CD14-positive monocyte (primary cell): ENCODE measurements at regions not wholly inside any gene's neighbourhood (a gene's known extent, or its start where the extent isn't known, plus 50 kb on each side); places are given as distances from the start of the nearest gene placed in this dataset.

ENCODE experiments used
- DNase-seq, 3 donors: peaks; one replicate each; pipeline ENCODE4 v3.0.0-alpha.2; 2011 to 2022
- H2AFZ ChIP-seq: 2 replicates; pipeline ENCODE4 v1.6.0; 2012; ENCODE audit warnings: mild to moderate bottlenecking, low read depth, low read length, inconsistent platforms; ENCODE audit not compliant: insufficient read depth, poor library complexity, severe bottlenecking
- H3K27ac ChIP-seq, 2 donors: 1 replicate in 1 of 2; 2 replicates in 1 of 2; pipeline ENCODE4 v1.5.1; 2012 to 2013; ENCODE audit warnings: low read length in 2 of 2, control low read depth in 1 of 2, inconsistent platforms in 1 of 2, low read depth in 1 of 2, mild to moderate bottlenecking in 1 of 2
- H3K27me3 ChIP-seq, 2 donors: one replicate each; pipeline versions ENCODE4 v1.6.0 to v1.6.1; 2011 to 2013; ENCODE audit warnings: low read length in 2 of 2; ENCODE audit not compliant: control insufficient read depth in 2 of 2, insufficient read depth in 2 of 2
- H3K36me3 ChIP-seq, 2 donors: replicated peaks in 1 of 2; 1 replicate in 1 of 2; 2 replicates in 1 of 2; pipeline versions ENCODE4 v1.5.1 to v1.6.1; 2012 to 2013; ENCODE audit warnings: low read length in 2 of 2, control low read depth in 1 of 2, inconsistent platforms in 1 of 2, mild to moderate bottlenecking in 1 of 2; ENCODE audit not compliant: insufficient read depth in 2 of 2, control insufficient read depth in 1 of 2
- H3K4me1 ChIP-seq, 2 donors: 1 replicate in 1 of 2; 2 replicates in 1 of 2; pipeline versions ENCODE4 v1.5.1 to v1.6.1; 2012 to 2013; ENCODE audit warnings: low read length in 2 of 2, control low read depth in 1 of 2, inconsistent platforms in 1 of 2, mild to moderate bottlenecking in 1 of 2, moderate library complexity in 1 of 2; ENCODE audit not compliant: insufficient read depth in 2 of 2, control insufficient read depth in 1 of 2
- H3K4me2 ChIP-seq: replicated peaks from 2 replicates; pipeline ENCODE3; 2012; ENCODE audit warnings: low read length, moderate library complexity, mild to moderate bottlenecking; ENCODE audit not compliant: poor library complexity, severe bottlenecking; ENCODE audit errors: extremely low read depth
- H3K4me3 ChIP-seq, 3 experiments: fragments of 200-600 bp in 1 of 3; sonication (generic) in 1 of 3; replicated peaks in 1 of 3; 1 replicate in 2 of 3; 2 replicates in 1 of 3; pipeline ENCODE4 v1.5.1; 2011 to 2013; ENCODE audit warnings: low read length in 3 of 3, mild to moderate bottlenecking in 3 of 3, control low read depth in 2 of 3, low read depth in 2 of 3, inconsistent platforms in 1 of 3, moderate library complexity in 1 of 3
- H3K79me2 ChIP-seq: 2 replicates; pipeline ENCODE4 v1.6.0; 2012; ENCODE audit warnings: mild to moderate bottlenecking, control low read depth, inconsistent platforms, low read length, moderate library complexity; ENCODE audit not compliant: insufficient read depth
- H3K9ac ChIP-seq: 2 replicates; pipeline ENCODE4 v1.6.0; 2017; ENCODE audit warnings: low read length, mild to moderate bottlenecking; ENCODE audit not compliant: insufficient read depth, poor library complexity, severe bottlenecking
- H3K9me3 ChIP-seq, 2 donors: replicated peaks in 1 of 2; 1 replicate in 1 of 2; 2 replicates in 1 of 2; pipeline versions ENCODE4 v1.5.1 to v1.6.1; 2012 to 2013; ENCODE audit warnings: low read length in 2 of 2, control low read depth in 1 of 2; ENCODE audit not compliant: control insufficient read depth in 1 of 2, insufficient read depth in 1 of 2
- H4K20me1 ChIP-seq: 2 replicates; pipeline ENCODE4 v1.6.0; 2012; ENCODE audit warnings: mild to moderate bottlenecking, low read length, control low read depth, moderate library complexity; ENCODE audit not compliant: insufficient read depth
- H3K27ac Mint-ChIP-seq, 7 donors: one replicate each; pipeline ENCODE4 v1.8.0; 2020; ENCODE audit warnings: mild to moderate bottlenecking in 7 of 7, mixed read lengths in 7 of 7, moderate library complexity in 6 of 7, inconsistent platforms in 2 of 7
- H3K27me3 Mint-ChIP-seq, 3 donors: one replicate each; pipeline ENCODE4 v1.8.0; 2021 to 2022; ENCODE audit warnings: low read depth in 3 of 3, mild to moderate bottlenecking in 3 of 3, mixed read lengths in 3 of 3, moderate library complexity in 3 of 3, inconsistent platforms in 1 of 3
- H3K36me3 Mint-ChIP-seq, 2 donors: one replicate each; pipeline ENCODE4 v1.8.0; 2020; ENCODE audit warnings: mixed read lengths in 2 of 2, inconsistent platforms in 1 of 2, mild to moderate bottlenecking in 1 of 2
- H3K4me1 Mint-ChIP-seq: one replicate; pipeline ENCODE4 v1.8.0; 2020; ENCODE audit warnings: mild to moderate bottlenecking, mixed read lengths
- H3K4me3 Mint-ChIP-seq, 2 donors: one replicate each; pipeline ENCODE4 v1.8.0; 2020; ENCODE audit warnings: mild to moderate bottlenecking in 2 of 2, mixed read lengths in 2 of 2, moderate library complexity in 1 of 2
- H3K9me3 Mint-ChIP-seq, 7 donors: one replicate each; pipeline ENCODE4 v1.8.0; 2020 to 2022; ENCODE audit warnings: mixed read lengths in 7 of 7, mild to moderate bottlenecking in 6 of 7, moderate library complexity in 6 of 7, inconsistent platforms in 2 of 7
- CTCF ChIP-seq: fragments of 200-600 bp; IDR thresholded peaks from one replicate; pipeline ENCODE4 v1.8.0; 2022; ENCODE audit warnings: antibody characterized with exemption, mild to moderate bottlenecking
- WGBS: methylation state at CpG from one replicate; pipeline ENCODE4 v1.1.5; 2013; ENCODE audit warnings: missing lambda C conversion rate; ENCODE audit not compliant: insufficient coverage; 5-methylcytosine and 5-hydroxymethylcytosine counted together
- intact Hi-C, 2 donors: fragments of 100-400 bp; cut with micrococcal nuclease; formaldehyde crosslinking; loops; one replicate each; pipeline versions ENCODE4 v1.15.0 to v1.15.1; 2023

- no peaks in the 10 kb centered on the region for H3K27me3 ChIP-seq
- H2AFZ ChIP-seq = no peak overlapping the region
- H3K79me2 ChIP-seq = no peaks in the 10 kb centered on the region
- H3K4me2 ChIP-seq = no peak overlapping the region
- Mint-ChIP-seq H3K9me3 (peaks cover 0 to 3% (median 2%) of the 10 kb centered on the region in 7 donors), H3K36me3 (no peaks in the 10 kb centered on the region), H3K27me3 (peaks cover 2 to 6% (median 5%) of the 10 kb centered on the region in 3 donors), H3K4me3 (no peak overlapping the region), H3K27ac (no peak overlapping the region), H3K4me1 (no peaks in the 10 kb centered on the region)
- peaks cover 0 to 3% of the 10 kb centered on the region in 2 donors for H3K9me3 ChIP-seq
- no peaks in the 10 kb centered on the region for H3K4me1 ChIP-seq
- H3K9ac ChIP-seq = no peak overlapping the region
- H3K36me3 ChIP-seq = no peaks in the 10 kb centered on the region
- no CpG with 5 or more reads among the region's 6 CpGs for WGBS
- H4K20me1 ChIP-seq = no peaks in the 10 kb centered on the region
- H3K4me3 ChIP-seq = no peak overlapping the region
- intact Hi-C loops = no loop called here
- no peak overlapping the region for H3K27ac ChIP-seq
- no peak for DNase-seq
- TF ChIP-seq CTCF = no peak
These were observed 108.5 kb downstream of the TTC32 start for GRCh38 chr2:19793132-19793750.

DNA sequence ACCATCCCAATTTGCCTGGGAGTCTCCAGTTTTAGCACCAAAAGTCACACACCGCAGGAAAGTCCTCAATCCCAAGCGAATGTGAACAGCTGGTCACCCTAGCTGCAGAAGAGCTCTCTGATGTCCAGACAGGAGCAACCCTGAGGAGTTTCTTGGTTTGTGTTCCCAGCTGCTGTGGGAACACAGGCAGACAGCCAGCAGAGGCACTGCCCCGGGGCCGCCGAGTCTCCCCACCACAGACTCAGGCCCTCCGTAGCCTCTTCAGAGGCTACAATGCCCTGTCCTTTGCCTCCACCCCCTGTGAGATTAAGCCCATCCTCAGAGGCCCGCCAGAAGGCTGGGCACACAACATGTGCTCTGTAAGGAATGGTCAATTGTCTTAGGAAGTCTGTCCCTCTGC lies 111.5 kb downstream of the TTC32 start:
- no peak for TF ChIP-seq CTCF
- H3K4me3 ChIP-seq = no peak overlapping the region
- no peak overlapping the region for H2AFZ ChIP-seq
- H3K9me3 ChIP-seq = no peaks in the 10 kb centered on the region
- WGBS = 93% methylated on average over 4 of the region's 7 CpGs
- no peaks in the 10 kb centered on the region for H3K36me3 ChIP-seq
- H3K27ac Mint-ChIP-seq = no peak overlapping the region
- intact Hi-C loops = no loop called here
- no peak overlapping the region for H3K9ac ChIP-seq
- no peak overlapping the region for H3K27ac ChIP-seq
- no peak overlapping the region for H3K4me3 Mint-ChIP-seq
- H3K27me3 ChIP-seq = no peaks in the 10 kb centered on the region
- no peaks in the 10 kb centered on the region for H3K79me2 ChIP-seq
- H3K4me1 Mint-ChIP-seq = peaks cover 15% of the 10 kb centered on the region
- DNase-seq = no peak
- no peak overlapping the region for H3K4me2 ChIP-seq
- no peaks in the 10 kb centered on the region for H4K20me1 ChIP-seq
- H3K4me1 ChIP-seq = peaks cover 13 to 15% of the 10 kb centered on the region in 2 donors
- peaks cover 5 to 6% (median 6%) of the 10 kb centered on the region in 3 donors for H3K27me3 Mint-ChIP-seq
- no peaks in the 10 kb centered on the region for H3K36me3 Mint-ChIP-seq
- H3K9me3 Mint-ChIP-seq = peaks cover 0 to 4% (median 0%) of the 10 kb centered on the region in 7 donors
